HCT116 (cell line): ENCODE measurements at regions not wholly inside any gene's neighbourhood (a gene's known extent, or its start where the extent isn't known, plus 50 kb on each side); places are given as distances from the start of the nearest gene placed in this dataset.

Source experiments
- ATAC-seq: fragments of 200-7000 bp; cut with Tn5 transposase; 2 replicates; pipeline ENCODE4 v1.9.1; 2020; ENCODE audit warnings: mild to moderate bottlenecking, moderate library complexity
- BruUV-seq: library from RNA; stranded (reverse); fragments of 400-500 nt; replicated peaks from 2 replicates; lab custom pipeline; 2021; lab: Mats Ljungman, UMichigan
- CTCF ChIA-PET: fragments of 300-600 bp; sonication (Branson Sonifier 250); formaldehyde crosslinking; loops from one replicate; lab custom pipeline; 2021; ENCODE audit warnings: antibody characterized with exemption; lab: Charles Lee
- POLR2A ChIA-PET: fragments of 300-600, 350-600 bp; sonication (Branson Sonifier 250); formaldehyde crosslinking; loops from one replicate; lab custom pipeline; 2021; ENCODE audit warnings: antibody characterized with exemption; lab: Charles Lee
- RAD21 ChIA-PET, 2 experiments: fragments of 300-600 bp; sonication (Branson Sonifier 250); formaldehyde crosslinking; loops; one replicate each; lab custom pipeline; 2023; ENCODE audit warnings: low total read pairs in 2 of 2; ENCODE audit not compliant: uncharacterized antibody in 2 of 2, unreplicated experiment in 2 of 2, low non-redundant PET in 1 of 2; lab: Charles Lee
- DNase-seq: peaks from one replicate; pipeline ENCODE4 v3.0.0-alpha.2; 2010; ENCODE audit warnings: low read depth, low spot score
- H2AFZ ChIP-seq: fragments of 200-600 bp; shearing (Covaris generic), sonication (generic); 2 replicates; pipeline ENCODE4 v1.6.1; 2017; ENCODE audit warnings: low read depth, mixed run types, mixed read lengths, antibody characterized with exemption, low read length; ENCODE audit not compliant: poor library complexity, severe bottlenecking
- H3K27ac ChIP-seq: 2 replicates; pipeline ENCODE4 v1.5.1; 2012; ENCODE audit warnings: low read depth, low read length
- H3K27me3 ChIP-seq: fragments of 200-600 bp; sonication (generic); 2 replicates; pipeline ENCODE4 v1.6.1; 2016; ENCODE audit warnings: mixed run types, low read length, mixed read lengths; ENCODE audit not compliant: insufficient read depth
- H3K36me3 ChIP-seq, 2 experiments: fragments of 200-500 bp in 1 of 2; fragments of 200-600 bp in 1 of 2; sonication (Bioruptor generic) in 1 of 2; sonication (generic) in 1 of 2; 2 replicates each; pipeline versions ENCODE4 v1.5.1 to v1.6.1; 2014 to 2016; ENCODE audit warnings: low read length in 2 of 2, inconsistent platforms in 1 of 2, mixed read lengths in 1 of 2, mixed run types in 1 of 2; ENCODE audit not compliant: insufficient read depth in 2 of 2, control insufficient read depth in 1 of 2
- H3K4me1 ChIP-seq, 2 experiments: fragments of 200-600 bp in 1 of 2; sonication (generic) in 1 of 2; 2 replicates each; pipeline versions ENCODE4 v1.5.1 to v1.6.1; 2012 to 2017; ENCODE audit warnings: low read length in 2 of 2, inconsistent platforms in 1 of 2, mild to moderate bottlenecking in 1 of 2, mixed read lengths in 1 of 2, mixed run types in 1 of 2, moderate library complexity in 1 of 2; ENCODE audit not compliant: insufficient read depth in 2 of 2, control insufficient read depth in 1 of 2
- H3K4me2 ChIP-seq: fragments of 200-600 bp; sonication (generic); 2 replicates; pipeline ENCODE4 v1.6.1; 2017; ENCODE audit warnings: mixed run types, low read length, mixed read lengths
- H3K4me3 ChIP-seq, 2 experiments: fragments of 200-600 bp in 1 of 2; sonication (generic) in 1 of 2; replicated peaks in 1 of 2; 2 replicates each; pipeline ENCODE4 v1.5.1; 2011 to 2016; ENCODE audit warnings: low read length in 2 of 2, control low read depth in 1 of 2, low read depth in 1 of 2, mild to moderate bottlenecking in 1 of 2, mixed read lengths in 1 of 2, mixed run types in 1 of 2
- H3K79me2 ChIP-seq: fragments of 200-600 bp; sonication (generic); 2 replicates; pipeline ENCODE4 v1.6.1; 2017; ENCODE audit warnings: mild to moderate bottlenecking, mixed run types, low read length, moderate library complexity, mixed read lengths; ENCODE audit not compliant: insufficient read depth
- H3K9ac ChIP-seq: fragments of 200-600 bp; sonication (generic); 2 replicates; pipeline ENCODE4 v1.6.1; 2016; ENCODE audit warnings: low read length, mixed read lengths
- H3K9me2 ChIP-seq: fragments of 200-600 bp; sonication (generic), shearing (Covaris generic); 2 replicates; pipeline ENCODE4 v1.6.1; 2017; ENCODE audit warnings: mixed run types, mild to moderate bottlenecking, moderate library complexity; ENCODE audit not compliant: insufficient read depth
- H3K9me3 ChIP-seq, 2 experiments: fragments of 200-500 bp in 1 of 2; fragments of 200-600 bp in 1 of 2; sonication (Bioruptor generic) in 1 of 2; sonication (generic) in 1 of 2; 2 replicates each; pipeline ENCODE4 v1.6.1; 2014 to 2017; ENCODE audit warnings: low read length in 2 of 2, mixed read lengths in 2 of 2, inconsistent platforms in 1 of 2, low read depth in 1 of 2, mild to moderate bottlenecking in 1 of 2, mixed run types in 1 of 2, moderate library complexity in 1 of 2; ENCODE audit not compliant: control insufficient read depth in 1 of 2, insufficient read depth in 1 of 2
- H4K20me1 ChIP-seq: fragments of 200-600 bp; sonication (generic), shearing (Covaris generic); 2 replicates; pipeline ENCODE4 v1.6.1; 2017; ENCODE audit warnings: mixed run types, mild to moderate bottlenecking, moderate library complexity; ENCODE audit not compliant: insufficient read depth
- CEBPB ChIP-seq: IDR thresholded peaks from 2 replicates; pipeline ENCODE4 v1.6.1; 2012; ENCODE audit warnings: low read depth
- EGR1 ChIP-seq: IDR thresholded peaks from 2 replicates; pipeline ENCODE4 v1.6.1; 2012; ENCODE audit warnings: low read depth
- FOSL1 ChIP-seq: IDR thresholded peaks from 2 replicates; pipeline ENCODE4 v1.6.1; 2012; ENCODE audit warnings: low read depth
- POLR2A ChIP-seq: IDR thresholded peaks from 2 replicates; pipeline ENCODE4 v1.7.0; 2011; ENCODE audit warnings: borderline replicate concordance; ENCODE audit not compliant: insufficient read depth, insufficient read length; ENCODE audit errors: extremely low read depth
- SIN3A ChIP-seq: IDR thresholded peaks from 2 replicates; pipeline ENCODE4 v1.6.1; 2012; ENCODE audit warnings: low read depth
- SRF ChIP-seq: IDR thresholded peaks from 2 replicates; pipeline ENCODE4 v1.6.1; 2012; ENCODE audit warnings: low read depth
- YY1 ChIP-seq: IDR thresholded peaks from 2 replicates; pipeline ENCODE4 v1.6.1; 2011; ENCODE audit warnings: low read length, low read depth, moderate library complexity, mild to moderate bottlenecking; ENCODE audit not compliant: insufficient replicate concordance; ENCODE audit errors: extremely low read depth
- ZNF274 ChIP-seq: fragments of 200-500 bp; sonication (Bioruptor generic); IDR thresholded peaks from 2 replicates; pipeline ENCODE4 v1.6.1; 2014; ENCODE audit warnings: mild to moderate bottlenecking, low read depth, low read length, inconsistent platforms
- intact Hi-C: fragments of 100-400 bp; cut with micrococcal nuclease; formaldehyde crosslinking; loops from 2 replicates; pipeline ENCODE4 v1.10.0; 2022
- TF ChIP-seq, protein P1 (sequence below): IDR thresholded peaks from 2 replicates; pipeline ENCODE4 v1.6.1; 2012; ENCODE audit warnings: low read depth
- TF ChIP-seq, protein P2 (sequence below), 3 experiments: fragments of 200-600 bp in 1 of 3; sonication (generic) in 1 of 3; IDR thresholded peaks in 2 of 3; conservative IDR thresholded peaks in 1 of 3; 2 replicates each; pipeline ENCODE4 v1.5.1; 2012 to 2017; ENCODE audit warnings: low read depth in 2 of 3, low read length in 2 of 3, antibody characterized with exemption in 1 of 3, borderline replicate concordance in 1 of 3, control low read depth in 1 of 3, mild to moderate bottlenecking in 1 of 3, mixed read lengths in 1 of 3, mixed run types in 1 of 3, moderate library complexity in 1 of 3; ENCODE audit not compliant: insufficient read depth in 1 of 3
- TF ChIP-seq, protein P3 (sequence below): IDR thresholded peaks from 2 replicates; pipeline ENCODE4 v1.6.1; 2011; ENCODE audit warnings: mild to moderate bottlenecking, low read length, moderate library complexity; ENCODE audit not compliant: insufficient replicate concordance; ENCODE audit errors: extremely low read depth

DNA sequence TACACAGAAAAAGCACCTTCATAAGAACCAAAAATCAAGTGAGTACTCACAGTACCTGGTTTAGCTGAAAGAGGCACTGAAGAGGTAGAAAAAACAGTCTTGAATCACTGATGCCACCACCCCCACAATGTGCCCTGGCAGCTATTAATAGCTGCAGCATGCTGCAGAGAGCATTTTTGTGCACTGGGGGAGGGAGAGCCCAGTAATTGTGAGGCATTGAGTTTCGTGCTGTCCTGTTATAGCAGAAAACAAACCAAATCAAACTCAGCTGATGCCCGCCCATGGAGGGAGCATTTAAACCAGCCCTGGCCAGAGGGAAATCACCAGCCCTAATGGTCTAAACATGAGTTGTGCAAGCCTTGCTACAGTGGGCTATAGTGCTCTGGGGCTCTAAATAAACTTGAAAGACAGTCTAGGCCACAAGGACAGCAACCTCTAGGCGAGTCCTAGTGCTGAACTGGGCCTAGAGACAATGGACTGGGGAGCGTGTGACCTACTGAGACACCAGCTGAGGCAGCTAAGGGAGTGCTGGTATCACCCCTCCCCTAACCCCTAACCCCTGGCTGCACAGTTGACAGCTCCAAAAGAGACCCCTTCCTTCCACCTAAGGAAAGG lies 106.3 kb upstream of the TMLHE start:
- no peak for ATAC-seq
- Histone ChIP-seq H3K9me2 (no peaks in the 10 kb centered on the region), H3K79me2 (no peaks in the 10 kb centered on the region), H4K20me1 (no peaks in the 10 kb centered on the region), H2AFZ (no peak overlapping the region), H3K27me3 (no peaks in the 10 kb centered on the region), H3K27ac (no peak overlapping the region), H3K4me2 (peak overlapping the region; percentile 51; the same call in 1 of the 2 replicates)
- no TSS peak for BruUV-seq
- RAD21 ChIA-PET = no interaction called here
- POLR2A ChIA-PET = no interaction called here
- TF ChIP-seq EGR1 (peak; percentile 55), YY1 (no peak)
- TF ChIP-seq, all 23 proteins: peak for 1
- intact Hi-C loops = no loop called here
- no peaks in the 10 kb centered on the region for H3K9me3 ChIP-seq
- peaks cover 5 to 7% of the 10 kb centered on the region in 2 experiments; a peak in 3 of 4 replicates for H3K4me1 ChIP-seq
- CTCF ChIA-PET = no interaction called here
- no peaks in the 10 kb centered on the region for H3K36me3 ChIP-seq
- no peak overlapping the region; a peak in 1 of 4 replicates for H3K4me3 ChIP-seq
- no peak overlapping the region for H3K9ac ChIP-seq
- no peak for DNase-seq

DNA sequence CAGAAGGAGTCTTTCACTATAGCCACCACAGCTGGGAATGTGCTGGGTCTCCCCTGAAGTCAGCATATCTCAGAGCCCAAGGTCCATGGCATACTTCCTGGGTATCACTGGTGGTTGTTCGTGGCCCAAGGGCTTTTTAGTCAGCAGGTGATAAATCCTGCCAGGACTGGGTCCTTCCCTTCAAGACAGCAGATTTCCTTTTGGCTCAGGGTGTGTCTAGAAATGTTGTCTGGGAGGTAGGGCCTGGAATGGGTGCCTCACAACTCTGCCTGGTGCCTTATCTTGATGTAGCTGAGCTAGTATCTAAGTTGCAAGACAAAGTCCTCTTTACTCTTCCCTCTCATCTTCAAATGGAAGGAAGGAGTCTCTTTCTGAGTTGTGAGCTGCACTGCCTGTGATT lies 102.4 kb upstream of the TMLHE start:
- DNase-seq = no peak
- no peak for ATAC-seq
- TF ChIP-seq ZNF274 = no peak
- no peak for TF ChIP-seq POLR2A
- TF ChIP-seq SRF = no peak
- TF ChIP-seq, protein P1, sequence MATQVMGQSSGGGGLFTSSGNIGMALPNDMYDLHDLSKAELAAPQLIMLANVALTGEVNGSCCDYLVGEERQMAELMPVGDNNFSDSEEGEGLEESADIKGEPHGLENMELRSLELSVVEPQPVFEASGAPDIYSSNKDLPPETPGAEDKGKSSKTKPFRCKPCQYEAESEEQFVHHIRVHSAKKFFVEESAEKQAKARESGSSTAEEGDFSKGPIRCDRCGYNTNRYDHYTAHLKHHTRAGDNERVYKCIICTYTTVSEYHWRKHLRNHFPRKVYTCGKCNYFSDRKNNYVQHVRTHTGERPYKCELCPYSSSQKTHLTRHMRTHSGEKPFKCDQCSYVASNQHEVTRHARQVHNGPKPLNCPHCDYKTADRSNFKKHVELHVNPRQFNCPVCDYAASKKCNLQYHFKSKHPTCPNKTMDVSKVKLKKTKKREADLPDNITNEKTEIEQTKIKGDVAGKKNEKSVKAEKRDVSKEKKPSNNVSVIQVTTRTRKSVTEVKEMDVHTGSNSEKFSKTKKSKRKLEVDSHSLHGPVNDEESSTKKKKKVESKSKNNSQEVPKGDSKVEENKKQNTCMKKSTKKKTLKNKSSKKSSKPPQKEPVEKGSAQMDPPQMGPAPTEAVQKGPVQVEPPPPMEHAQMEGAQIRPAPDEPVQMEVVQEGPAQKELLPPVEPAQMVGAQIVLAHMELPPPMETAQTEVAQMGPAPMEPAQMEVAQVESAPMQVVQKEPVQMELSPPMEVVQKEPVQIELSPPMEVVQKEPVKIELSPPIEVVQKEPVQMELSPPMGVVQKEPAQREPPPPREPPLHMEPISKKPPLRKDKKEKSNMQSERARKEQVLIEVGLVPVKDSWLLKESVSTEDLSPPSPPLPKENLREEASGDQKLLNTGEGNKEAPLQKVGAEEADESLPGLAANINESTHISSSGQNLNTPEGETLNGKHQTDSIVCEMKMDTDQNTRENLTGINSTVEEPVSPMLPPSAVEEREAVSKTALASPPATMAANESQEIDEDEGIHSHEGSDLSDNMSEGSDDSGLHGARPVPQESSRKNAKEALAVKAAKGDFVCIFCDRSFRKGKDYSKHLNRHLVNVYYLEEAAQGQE = no peak
- TF ChIP-seq, protein P2, sequence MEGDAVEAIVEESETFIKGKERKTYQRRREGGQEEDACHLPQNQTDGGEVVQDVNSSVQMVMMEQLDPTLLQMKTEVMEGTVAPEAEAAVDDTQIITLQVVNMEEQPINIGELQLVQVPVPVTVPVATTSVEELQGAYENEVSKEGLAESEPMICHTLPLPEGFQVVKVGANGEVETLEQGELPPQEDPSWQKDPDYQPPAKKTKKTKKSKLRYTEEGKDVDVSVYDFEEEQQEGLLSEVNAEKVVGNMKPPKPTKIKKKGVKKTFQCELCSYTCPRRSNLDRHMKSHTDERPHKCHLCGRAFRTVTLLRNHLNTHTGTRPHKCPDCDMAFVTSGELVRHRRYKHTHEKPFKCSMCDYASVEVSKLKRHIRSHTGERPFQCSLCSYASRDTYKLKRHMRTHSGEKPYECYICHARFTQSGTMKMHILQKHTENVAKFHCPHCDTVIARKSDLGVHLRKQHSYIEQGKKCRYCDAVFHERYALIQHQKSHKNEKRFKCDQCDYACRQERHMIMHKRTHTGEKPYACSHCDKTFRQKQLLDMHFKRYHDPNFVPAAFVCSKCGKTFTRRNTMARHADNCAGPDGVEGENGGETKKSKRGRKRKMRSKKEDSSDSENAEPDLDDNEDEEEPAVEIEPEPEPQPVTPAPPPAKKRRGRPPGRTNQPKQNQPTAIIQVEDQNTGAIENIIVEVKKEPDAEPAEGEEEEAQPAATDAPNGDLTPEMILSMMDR (IDR thresholded peaks at IDR 0.05 in 2 of 3, conservative IDR thresholded peaks at IDR 0.05 in 1 of 3; ENCODE audit: borderline replicate concordance in 1 of 3, insufficient read depth in 1 of 3, low read depth in 2 of 3, low read length in 2 of 3) = no peak
- no peak for TF ChIP-seq EGR1
- TF ChIP-seq SIN3A = no peak
- TF ChIP-seq YY1 = no peak
- no peak for TF ChIP-seq CEBPB
- no peak for TF ChIP-seq FOSL1
- TF ChIP-seq, protein P3, sequence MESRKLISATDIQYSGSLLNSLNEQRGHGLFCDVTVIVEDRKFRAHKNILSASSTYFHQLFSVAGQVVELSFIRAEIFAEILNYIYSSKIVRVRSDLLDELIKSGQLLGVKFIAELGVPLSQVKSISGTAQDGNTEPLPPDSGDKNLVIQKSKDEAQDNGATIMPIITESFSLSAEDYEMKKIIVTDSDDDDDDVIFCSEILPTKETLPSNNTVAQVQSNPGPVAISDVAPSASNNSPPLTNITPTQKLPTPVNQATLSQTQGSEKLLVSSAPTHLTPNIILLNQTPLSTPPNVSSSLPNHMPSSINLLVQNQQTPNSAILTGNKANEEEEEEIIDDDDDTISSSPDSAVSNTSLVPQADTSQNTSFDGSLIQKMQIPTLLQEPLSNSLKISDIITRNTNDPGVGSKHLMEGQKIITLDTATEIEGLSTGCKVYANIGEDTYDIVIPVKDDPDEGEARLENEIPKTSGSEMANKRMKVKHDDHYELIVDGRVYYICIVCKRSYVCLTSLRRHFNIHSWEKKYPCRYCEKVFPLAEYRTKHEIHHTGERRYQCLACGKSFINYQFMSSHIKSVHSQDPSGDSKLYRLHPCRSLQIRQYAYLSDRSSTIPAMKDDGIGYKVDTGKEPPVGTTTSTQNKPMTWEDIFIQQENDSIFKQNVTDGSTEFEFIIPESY = no peak

More for the DNA sequence above, 102.4 kb upstream of the TMLHE start:
- Histone ChIP-seq H4K20me1 (no peaks in the 10 kb centered on the region), H3K79me2 (no peaks in the 10 kb centered on the region), H3K36me3 (no peaks in the 10 kb centered on the region), H3K9ac (no peak overlapping the region), H3K4me3 (no peak overlapping the region), H3K4me1 (peaks cover 5 to 7% of the 10 kb centered on the region in 2 experiments; a peak in 3 of 4 replicates), H3K9me3 (no peaks in the 10 kb centered on the region), H3K9me2 (no peaks in the 10 kb centered on the region), H3K4me2 (no peak overlapping the region), H3K27ac (no peak overlapping the region), H3K27me3 (no peaks in the 10 kb centered on the region), H2AFZ (no peak overlapping the region)
- no TSS peak for BruUV-seq
- POLR2A ChIA-PET = no interaction called here
- CTCF ChIA-PET = no interaction called here
- RAD21 ChIA-PET = no interaction called here
- intact Hi-C loops = no loop called here
